Chondrocyte (in vitro differentiated cells): ENCODE measurements at regions not wholly inside any gene's neighbourhood (a gene's known extent, or its start where the extent isn't known, plus 50 kb on each side); places are given as distances from the start of the nearest gene placed in this dataset.
A peak's percentile ranks its signal among the peaks of the same experiment; 100 is the strongest.
"Not testable (repeated sequence)": the region's sequence is repeated elsewhere in the genome, so short reads cannot be mapped to it uniquely, and the experiment has no call there.

Experiments used
- DNase-seq: peaks from one replicate; pipeline ENCODE4 v3.0.0; 2021; ENCODE audit warnings: mixed read lengths, low spot score
- H3K27ac Mint-ChIP-seq: one replicate; pipeline ENCODE4 v1.8.0; 2021; ENCODE audit warnings: mild to moderate bottlenecking, moderate library complexity, mixed read lengths; ENCODE audit not compliant: unreplicated experiment
- H3K27me3 Mint-ChIP-seq: 2 replicates; pipeline ENCODE4 v1.8.0; 2021; ENCODE audit warnings: low read depth, mixed read lengths
- H3K36me3 Mint-ChIP-seq: 2 replicates; pipeline ENCODE4 v1.8.0; 2021; ENCODE audit warnings: low read depth, mixed read lengths
- H3K4me1 Mint-ChIP-seq: 2 replicates; pipeline ENCODE4 v1.8.0; 2021; ENCODE audit warnings: low read depth, mild to moderate bottlenecking, mixed read lengths
- H3K4me3 Mint-ChIP-seq: one replicate; pipeline ENCODE4 v1.8.0; 2021; ENCODE audit warnings: mild to moderate bottlenecking, moderate library complexity, mixed read lengths; ENCODE audit not compliant: unreplicated experiment
- H3K9me3 Mint-ChIP-seq: 2 replicates; pipeline ENCODE4 v1.8.0; 2021; ENCODE audit warnings: low read depth, mixed read lengths

DNA sequence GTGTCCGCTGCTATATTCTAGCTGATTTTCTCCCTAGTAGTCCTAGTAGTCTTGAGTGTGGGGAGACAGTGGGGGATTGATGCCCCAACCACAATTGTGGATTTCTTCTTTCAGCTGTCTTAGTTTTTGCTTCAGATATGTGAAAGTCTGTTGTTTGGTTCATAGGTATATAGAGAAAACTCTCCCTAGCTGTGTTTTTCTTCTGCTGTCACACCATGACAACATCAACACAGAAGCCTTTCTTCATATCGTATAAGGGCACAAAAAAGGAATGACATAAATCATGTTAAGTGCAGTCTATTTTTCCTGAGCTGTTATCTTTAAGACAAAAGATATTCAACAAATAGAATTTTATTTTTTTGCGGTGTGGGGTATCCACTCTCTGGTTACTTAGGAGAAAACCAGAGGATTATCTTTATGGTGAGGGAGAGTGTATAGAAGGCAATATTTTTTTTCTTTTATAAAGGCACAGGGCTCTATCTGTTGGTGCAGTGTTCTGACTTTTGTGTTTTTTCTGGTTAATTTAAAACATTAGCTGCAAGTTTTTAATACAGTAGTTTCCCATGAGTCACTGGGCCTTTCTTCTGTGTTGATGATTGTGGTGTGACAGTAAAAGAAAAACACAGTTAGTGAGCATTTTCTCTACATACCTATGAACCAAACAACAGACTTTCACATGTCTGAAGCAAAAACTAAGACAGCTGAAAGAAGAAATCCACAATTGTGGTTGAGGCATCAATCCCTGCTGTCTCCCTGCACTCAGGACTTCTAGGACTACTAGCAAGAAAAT, 139.3 kb upstream of the PLGLB2 start:
- not testable (repeated sequence) for H3K36me3 Mint-ChIP-seq, H3K27me3 Mint-ChIP-seq, DNase-seq, H3K4me1 Mint-ChIP-seq, H3K9me3 Mint-ChIP-seq, H3K27ac Mint-ChIP-seq, H3K4me3 Mint-ChIP-seq

DNA sequence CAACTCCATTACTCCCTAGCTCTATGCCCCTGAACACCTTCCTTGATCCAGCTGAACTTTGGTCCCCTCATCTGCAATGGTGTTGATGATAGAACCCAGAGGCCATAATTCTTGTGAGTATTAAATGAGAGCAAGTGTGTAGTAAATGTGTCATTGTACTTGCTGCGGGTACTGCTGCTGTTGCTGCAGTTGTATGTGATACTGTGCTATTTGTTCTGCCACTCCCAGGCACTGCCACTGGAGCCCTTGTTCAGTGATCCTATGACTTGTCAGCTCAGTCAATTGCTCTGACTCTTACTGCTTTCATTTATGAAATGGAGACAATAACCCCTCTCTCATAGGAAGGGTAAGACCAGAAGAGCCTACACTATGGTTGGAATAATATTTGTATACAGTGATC, 136.9 kb upstream of the PLGLB2 start:
- not testable (repeated sequence) for H3K27me3 Mint-ChIP-seq, H3K9me3 Mint-ChIP-seq, H3K4me1 Mint-ChIP-seq, DNase-seq, H3K27ac Mint-ChIP-seq, H3K4me3 Mint-ChIP-seq, H3K36me3 Mint-ChIP-seq

DNA sequence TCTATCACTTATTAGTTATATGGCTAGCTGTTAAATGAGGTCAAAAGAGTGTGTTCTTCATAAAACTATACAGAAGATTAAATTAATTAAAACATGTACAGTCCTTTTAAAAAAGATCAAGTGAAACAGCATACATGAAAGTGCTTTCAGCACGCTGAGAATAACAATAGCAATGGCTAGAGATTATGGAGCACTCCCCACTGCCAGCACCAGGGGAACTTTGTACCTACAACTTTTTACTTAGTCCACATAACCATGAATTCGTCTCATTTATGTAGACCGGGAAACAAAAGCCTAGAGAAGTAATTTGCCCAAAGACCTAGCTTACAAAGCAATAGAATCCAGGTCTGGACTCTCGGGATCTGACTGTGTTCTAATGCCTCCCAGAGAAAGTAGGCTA, 136.5 kb upstream of the PLGLB2 start:
- DNase-seq, H3K4me3 Mint-ChIP-seq, H3K4me1 Mint-ChIP-seq, H3K9me3 Mint-ChIP-seq, H3K27me3 Mint-ChIP-seq, H3K27ac Mint-ChIP-seq, H3K36me3 Mint-ChIP-seq: not testable (repeated sequence)

DNA sequence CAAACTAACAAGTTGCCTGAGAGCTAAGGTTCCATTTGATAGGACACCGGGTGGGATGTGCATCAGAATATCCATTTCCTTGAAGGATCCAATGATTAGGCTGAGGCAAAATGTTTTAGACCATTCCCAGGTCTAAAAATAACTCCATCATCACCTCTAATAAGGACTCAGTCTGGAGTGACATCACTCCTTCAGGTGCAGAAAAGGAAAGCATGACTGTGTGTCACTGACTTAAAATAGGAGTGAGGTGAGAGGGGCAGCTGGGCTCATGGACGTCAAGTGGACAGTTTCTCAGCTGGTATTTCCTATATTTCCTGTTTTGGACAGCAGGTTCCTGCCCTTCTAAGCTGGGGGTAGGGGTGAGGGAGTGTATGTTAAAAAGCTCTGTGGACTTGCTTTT, 135.9 kb upstream of the PLGLB2 start:
- not testable (repeated sequence) for H3K27ac Mint-ChIP-seq, H3K4me1 Mint-ChIP-seq, H3K27me3 Mint-ChIP-seq, H3K9me3 Mint-ChIP-seq, H3K36me3 Mint-ChIP-seq, DNase-seq, H3K4me3 Mint-ChIP-seq

DNA sequence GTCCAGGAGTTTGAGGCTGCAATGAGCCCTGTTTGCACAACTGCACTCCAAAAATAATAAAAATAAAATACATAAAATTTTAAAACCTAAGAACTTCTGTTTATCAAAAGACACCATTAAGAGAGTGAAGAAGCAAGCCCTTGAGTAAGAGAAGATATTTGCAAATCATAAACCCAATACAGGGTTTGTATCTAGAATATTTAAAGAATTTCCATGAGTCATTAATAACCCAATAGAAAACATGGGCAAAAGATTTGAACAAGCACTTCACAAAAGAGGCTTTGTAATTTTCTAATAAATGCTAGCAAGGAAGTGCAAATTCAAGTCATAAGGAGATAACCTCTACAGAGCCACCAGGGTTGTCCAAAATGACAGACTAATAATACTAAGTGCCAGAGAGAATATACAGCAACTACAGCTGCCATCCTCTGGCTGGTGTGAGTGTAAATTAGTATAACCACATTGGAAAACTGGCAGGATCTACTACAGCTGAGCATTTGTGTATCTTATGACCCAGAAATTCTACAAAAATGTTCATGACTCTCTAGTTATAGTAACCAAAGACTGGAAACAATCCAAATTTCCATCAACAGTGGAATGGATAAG, 133.0 kb upstream of the PLGLB2 start:
- not testable (repeated sequence) for H3K27ac Mint-ChIP-seq, H3K36me3 Mint-ChIP-seq, DNase-seq, H3K27me3 Mint-ChIP-seq, H3K4me3 Mint-ChIP-seq, H3K9me3 Mint-ChIP-seq, H3K4me1 Mint-ChIP-seq

DNA sequence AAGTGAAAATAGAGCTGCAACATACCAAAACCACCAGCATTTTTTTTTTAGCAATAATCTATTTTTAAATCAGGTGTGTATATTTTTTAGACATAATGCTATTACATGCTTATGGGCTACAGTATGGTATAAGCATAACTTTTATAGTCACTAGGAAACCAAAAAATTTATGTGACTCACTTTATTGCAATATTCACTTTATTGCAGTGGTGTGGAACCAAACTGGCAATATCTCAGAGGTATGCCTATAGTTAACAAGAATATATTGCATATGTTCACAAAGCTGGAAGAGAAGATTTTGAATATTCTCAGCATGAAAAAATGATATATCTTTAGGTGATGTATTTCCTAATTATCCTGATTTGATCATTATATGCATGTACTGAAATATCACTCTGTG, 128.8 kb upstream of the PLGLB2 start:
- H3K9me3 Mint-ChIP-seq, H3K4me1 Mint-ChIP-seq, H3K36me3 Mint-ChIP-seq: not testable (repeated sequence)

DNA sequence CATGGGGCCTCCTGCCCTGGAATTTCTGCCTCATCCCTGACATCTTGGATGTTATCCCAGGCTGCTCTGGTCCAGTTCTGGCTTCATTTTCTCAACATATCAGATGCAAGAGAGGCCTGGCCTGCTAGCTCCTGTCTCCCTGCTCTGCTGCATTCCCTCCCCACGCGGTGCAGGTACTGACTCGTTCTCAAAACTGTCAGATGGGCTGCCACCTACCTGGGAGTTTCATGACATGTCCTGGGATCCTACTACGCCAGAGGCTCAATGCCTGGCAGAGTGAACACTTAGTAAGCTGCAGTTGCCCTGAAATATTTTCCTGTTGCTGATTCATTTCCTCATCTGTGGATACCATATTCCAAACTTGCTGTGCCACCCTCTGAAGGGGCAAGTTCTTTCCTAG, 126.7 kb upstream of the PLGLB2 start:
- not testable (repeated sequence) for H3K4me3 Mint-ChIP-seq, H3K27me3 Mint-ChIP-seq, H3K4me1 Mint-ChIP-seq, DNase-seq, H3K36me3 Mint-ChIP-seq, H3K9me3 Mint-ChIP-seq, H3K27ac Mint-ChIP-seq

More for the DNA sequence above, 128.8 kb upstream of the PLGLB2 start:
- H3K4me3 Mint-ChIP-seq, H3K27me3 Mint-ChIP-seq, DNase-seq, H3K27ac Mint-ChIP-seq: not testable (repeated sequence)

DNA sequence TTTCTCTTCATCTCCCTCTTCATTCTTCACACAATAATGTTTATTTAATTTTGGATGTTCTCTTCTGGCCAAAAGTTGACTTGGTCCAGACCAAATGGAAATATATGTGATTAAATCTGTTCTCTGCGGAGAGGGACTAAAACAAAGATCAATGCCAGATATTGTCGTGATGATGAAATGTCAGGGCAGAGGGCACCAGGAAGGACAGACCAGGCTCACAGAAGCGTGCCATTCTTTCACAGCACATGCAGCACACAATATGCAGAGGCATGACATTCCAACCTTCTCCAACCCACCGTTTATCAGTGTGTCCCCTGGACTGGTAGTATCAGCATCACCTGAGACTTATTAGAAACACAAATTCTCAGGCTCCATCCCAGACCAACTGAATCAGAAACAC, 125.2 kb upstream of the PLGLB2 start:
- H3K27me3 Mint-ChIP-seq, H3K27ac Mint-ChIP-seq, H3K9me3 Mint-ChIP-seq, DNase-seq, H3K4me1 Mint-ChIP-seq, H3K36me3 Mint-ChIP-seq, H3K4me3 Mint-ChIP-seq: not testable (repeated sequence)

DNA sequence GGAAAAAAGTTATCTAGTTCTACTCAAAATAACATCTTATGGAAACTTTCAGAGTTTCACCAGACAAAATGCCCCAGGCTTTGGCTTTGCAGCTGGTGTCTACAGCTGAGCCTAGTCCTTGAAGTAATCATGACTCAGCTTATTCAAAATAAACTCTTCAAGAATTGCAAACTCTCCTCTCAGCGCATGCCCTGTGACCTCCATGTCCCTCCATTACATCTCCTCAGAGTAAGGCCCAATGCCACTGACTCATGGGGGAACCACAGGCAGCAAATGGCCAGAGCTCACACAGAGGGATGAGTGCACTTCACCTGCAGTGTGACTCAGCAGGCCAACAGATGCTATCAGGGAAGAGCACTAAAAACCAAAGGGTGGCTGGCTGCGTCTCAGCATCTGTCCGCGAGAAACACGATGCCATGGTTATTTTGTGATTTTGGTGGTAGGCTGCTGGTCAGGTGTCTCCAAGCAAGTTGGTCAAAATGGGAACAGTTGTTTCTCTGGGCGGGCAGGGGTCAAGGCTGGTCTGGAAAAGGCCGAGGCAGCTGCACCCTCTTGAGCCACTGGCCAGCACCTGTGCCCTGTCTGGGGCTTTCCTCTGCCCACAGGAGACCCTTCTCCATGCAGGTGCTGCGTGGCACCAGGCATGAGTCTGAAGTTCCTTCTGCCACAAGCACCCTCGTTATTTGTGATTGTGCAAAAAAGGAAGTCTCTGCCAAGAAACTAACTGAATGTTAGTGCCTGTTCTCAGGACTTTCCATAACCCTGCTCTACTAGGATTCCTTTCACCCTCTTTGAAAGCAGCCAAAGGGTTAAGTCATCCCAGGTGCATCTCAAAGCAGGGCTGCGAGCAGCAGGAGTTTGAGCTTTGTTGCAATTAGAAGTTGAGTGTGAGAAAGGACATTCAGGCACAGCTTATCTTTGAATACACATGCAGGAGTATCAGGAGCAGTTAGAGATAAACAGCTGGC, 118.1 kb upstream of the PLGLB2 start:
- H3K27me3 Mint-ChIP-seq, H3K4me1 Mint-ChIP-seq, H3K36me3 Mint-ChIP-seq, H3K4me3 Mint-ChIP-seq, H3K9me3 Mint-ChIP-seq: not testable (repeated sequence)
- peak; percentile 38 for DNase-seq
- peak overlapping the region; percentile 57 for H3K27ac Mint-ChIP-seq

DNA sequence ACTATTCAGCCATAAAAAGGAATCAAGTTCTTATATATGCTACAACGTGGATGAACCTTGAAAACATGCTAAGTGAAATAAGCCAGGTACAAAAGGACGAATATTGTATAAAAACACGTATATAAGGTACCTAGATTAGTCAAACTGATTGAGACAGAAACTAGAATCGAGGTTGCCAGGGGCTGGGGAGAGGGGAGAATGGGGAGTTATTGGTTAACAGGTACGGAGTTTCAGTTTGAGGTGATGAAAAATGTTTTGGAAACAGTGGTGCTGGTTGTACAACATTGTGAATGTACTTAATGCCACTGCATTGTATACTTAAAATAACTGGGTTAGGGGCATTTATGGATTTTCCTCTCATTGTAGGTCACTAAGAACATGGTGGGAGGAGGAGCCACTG, 117.0 kb upstream of the PLGLB2 start:
- not testable (repeated sequence) for H3K9me3 Mint-ChIP-seq, DNase-seq, H3K36me3 Mint-ChIP-seq, H3K27me3 Mint-ChIP-seq, H3K4me3 Mint-ChIP-seq, H3K27ac Mint-ChIP-seq, H3K4me1 Mint-ChIP-seq

DNA sequence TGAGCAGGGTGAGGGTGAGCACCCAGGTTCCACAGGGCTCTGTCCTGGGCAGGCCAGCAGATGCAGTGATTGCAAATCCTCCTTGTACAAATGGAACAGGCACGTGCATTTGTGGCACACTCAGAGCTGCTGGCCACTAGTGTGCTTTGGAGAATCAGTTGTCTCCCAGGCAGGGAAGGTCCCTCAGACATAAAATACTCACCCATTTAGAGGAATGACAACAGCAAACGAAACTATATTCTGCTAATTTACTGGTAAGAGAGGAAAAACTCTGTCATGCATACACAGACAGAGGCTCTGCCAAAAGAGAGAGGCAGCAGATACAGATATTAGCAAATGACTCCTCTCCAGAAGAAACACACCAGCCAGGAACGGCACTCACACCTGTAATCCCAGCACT, 116.5 kb upstream of the PLGLB2 start:
- not testable (repeated sequence) for H3K27me3 Mint-ChIP-seq, H3K4me1 Mint-ChIP-seq, H3K9me3 Mint-ChIP-seq, H3K4me3 Mint-ChIP-seq, DNase-seq, H3K27ac Mint-ChIP-seq, H3K36me3 Mint-ChIP-seq

DNA sequence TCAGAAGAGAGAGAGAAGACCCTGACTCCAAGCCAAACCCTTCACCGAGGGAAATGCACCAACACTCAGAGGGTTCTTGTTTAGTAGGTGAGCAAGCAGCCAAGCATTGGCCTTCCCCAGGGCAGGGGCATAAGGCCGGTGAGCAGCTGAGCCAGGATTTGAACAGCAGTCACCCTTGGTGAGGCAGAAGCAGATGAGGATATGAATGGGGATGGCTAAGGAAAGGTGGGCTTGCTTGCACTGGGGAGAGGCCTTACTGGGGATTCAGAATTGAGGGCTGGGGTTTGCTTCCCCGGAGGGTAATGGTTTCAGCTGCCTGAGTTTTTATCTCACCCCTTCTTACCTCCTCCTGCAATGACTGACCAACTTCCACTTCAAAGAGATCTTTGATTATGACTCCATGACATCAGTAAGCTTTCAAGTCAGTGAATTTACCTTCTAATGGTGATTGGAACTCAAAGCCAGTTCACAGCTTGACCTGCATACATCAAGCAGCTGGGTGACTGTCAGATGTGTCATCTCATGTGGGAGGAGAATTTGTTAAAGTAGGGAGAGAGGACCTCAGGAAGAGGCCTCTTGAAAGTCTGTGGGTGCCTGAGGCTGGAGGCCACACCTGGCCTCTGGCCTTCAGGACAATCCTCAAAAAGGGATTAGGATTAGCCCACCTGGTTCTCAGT, 114.5 kb upstream of the PLGLB2 start:
- not testable (repeated sequence) for H3K27ac Mint-ChIP-seq, H3K36me3 Mint-ChIP-seq, H3K9me3 Mint-ChIP-seq, H3K4me1 Mint-ChIP-seq, H3K27me3 Mint-ChIP-seq, H3K4me3 Mint-ChIP-seq, DNase-seq
